HL-60 (cell line): ENCODE measurements at regions not wholly inside any gene's neighbourhood (a gene's known extent, or its start where the extent isn't known, plus 50 kb on each side); places are given as distances from the start of the nearest gene placed in this dataset.

Source experiments
- DNase-seq, 2 experiments: peaks; one replicate each; pipeline ENCODE4 v3.0.0-alpha.2; 2010 to 2020; ENCODE audit warnings: low read depth in 1 of 2, low spot score in 1 of 2
- H3K27ac ChIP-seq: fragments of 250-450 bp; sonication (Bioruptor Pico); replicated peaks from 2 replicates; pipeline ENCODE4 v1.5.1; 2020; ENCODE audit warnings: mild to moderate bottlenecking, moderate library complexity
- H3K27me3 ChIP-seq: fragments of 250-450 bp; sonication (Bioruptor Pico); 2 replicates; pipeline ENCODE4 v1.5.1; 2021; ENCODE audit warnings: mild to moderate bottlenecking, moderate library complexity; ENCODE audit not compliant: insufficient read depth, poor library complexity, severe bottlenecking
- H3K4me3 ChIP-seq: replicated peaks from 2 replicates; pipeline ENCODE4 v1.5.1; 2011; ENCODE audit warnings: mild to moderate bottlenecking, control low read depth, low read length; ENCODE audit not compliant: insufficient read depth
- CTCF ChIP-seq: IDR thresholded peaks from one replicate; pipeline ENCODE4 v1.5.1; 2011; ENCODE audit warnings: low read length, control low read depth, inconsistent platforms; ENCODE audit not compliant: insufficient read depth
- GABPA ChIP-seq: IDR thresholded peaks from 2 replicates; pipeline ENCODE4 v1.6.1; 2012; ENCODE audit warnings: low read depth
- POLR2AphosphoS5 ChIP-seq: IDR thresholded peaks from 2 replicates; pipeline ENCODE4 v1.6.1; 2012; ENCODE audit warnings: low read depth
- SPI1 ChIP-seq: IDR thresholded peaks from 2 replicates; pipeline ENCODE4 v1.6.1; 2012; ENCODE audit warnings: low read depth, mild to moderate bottlenecking, borderline replicate concordance
- TF ChIP-seq, protein P1 (sequence below): IDR thresholded peaks from 2 replicates; pipeline ENCODE4 v1.6.1; 2012; ENCODE audit warnings: low read depth; ENCODE audit not compliant: insufficient replicate concordance

- Histone ChIP-seq H3K27me3 (no peaks in the 10 kb centered on the region), H3K27ac (no peak overlapping the region), H3K4me3 (no peak overlapping the region)
- DNase-seq: no peak
- TF ChIP-seq SPI1 (no peak), POLR2AphosphoS5 (no peak), GABPA (no peak), CTCF (no peak)
- TF ChIP-seq, protein P1, sequence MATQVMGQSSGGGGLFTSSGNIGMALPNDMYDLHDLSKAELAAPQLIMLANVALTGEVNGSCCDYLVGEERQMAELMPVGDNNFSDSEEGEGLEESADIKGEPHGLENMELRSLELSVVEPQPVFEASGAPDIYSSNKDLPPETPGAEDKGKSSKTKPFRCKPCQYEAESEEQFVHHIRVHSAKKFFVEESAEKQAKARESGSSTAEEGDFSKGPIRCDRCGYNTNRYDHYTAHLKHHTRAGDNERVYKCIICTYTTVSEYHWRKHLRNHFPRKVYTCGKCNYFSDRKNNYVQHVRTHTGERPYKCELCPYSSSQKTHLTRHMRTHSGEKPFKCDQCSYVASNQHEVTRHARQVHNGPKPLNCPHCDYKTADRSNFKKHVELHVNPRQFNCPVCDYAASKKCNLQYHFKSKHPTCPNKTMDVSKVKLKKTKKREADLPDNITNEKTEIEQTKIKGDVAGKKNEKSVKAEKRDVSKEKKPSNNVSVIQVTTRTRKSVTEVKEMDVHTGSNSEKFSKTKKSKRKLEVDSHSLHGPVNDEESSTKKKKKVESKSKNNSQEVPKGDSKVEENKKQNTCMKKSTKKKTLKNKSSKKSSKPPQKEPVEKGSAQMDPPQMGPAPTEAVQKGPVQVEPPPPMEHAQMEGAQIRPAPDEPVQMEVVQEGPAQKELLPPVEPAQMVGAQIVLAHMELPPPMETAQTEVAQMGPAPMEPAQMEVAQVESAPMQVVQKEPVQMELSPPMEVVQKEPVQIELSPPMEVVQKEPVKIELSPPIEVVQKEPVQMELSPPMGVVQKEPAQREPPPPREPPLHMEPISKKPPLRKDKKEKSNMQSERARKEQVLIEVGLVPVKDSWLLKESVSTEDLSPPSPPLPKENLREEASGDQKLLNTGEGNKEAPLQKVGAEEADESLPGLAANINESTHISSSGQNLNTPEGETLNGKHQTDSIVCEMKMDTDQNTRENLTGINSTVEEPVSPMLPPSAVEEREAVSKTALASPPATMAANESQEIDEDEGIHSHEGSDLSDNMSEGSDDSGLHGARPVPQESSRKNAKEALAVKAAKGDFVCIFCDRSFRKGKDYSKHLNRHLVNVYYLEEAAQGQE: no peak
Observed at GRCh38 chr5:173735184-173735583, 118.7 kb upstream of the BOD1 start.

DNA sequence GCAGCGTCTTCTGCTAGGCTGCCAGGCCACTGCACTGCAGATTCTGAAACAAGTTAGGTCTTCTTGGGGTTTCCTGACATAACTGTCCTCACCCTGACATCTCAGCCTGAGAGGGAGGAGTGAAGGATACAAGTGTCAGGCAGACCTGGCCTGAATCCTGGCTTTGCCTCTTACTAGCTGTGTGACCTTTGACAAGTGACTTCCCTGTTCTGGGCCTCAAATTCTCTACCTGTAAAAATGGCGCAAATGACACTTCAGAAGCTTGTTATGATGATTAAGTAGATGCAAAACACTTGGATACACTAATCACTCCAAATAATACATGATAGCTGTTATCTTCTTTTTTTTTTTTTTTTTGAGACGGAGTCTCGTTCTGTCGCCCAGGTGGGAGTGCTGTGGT is 119.2 kb upstream of the BOD1 start:
- Histone ChIP-seq H3K27me3 (no peaks in the 10 kb centered on the region), H3K4me3 (no peak overlapping the region), H3K27ac (no peak overlapping the region)
- TF ChIP-seq SPI1 (no peak), GABPA (no peak)
- DNase-seq: no peak

DNA sequence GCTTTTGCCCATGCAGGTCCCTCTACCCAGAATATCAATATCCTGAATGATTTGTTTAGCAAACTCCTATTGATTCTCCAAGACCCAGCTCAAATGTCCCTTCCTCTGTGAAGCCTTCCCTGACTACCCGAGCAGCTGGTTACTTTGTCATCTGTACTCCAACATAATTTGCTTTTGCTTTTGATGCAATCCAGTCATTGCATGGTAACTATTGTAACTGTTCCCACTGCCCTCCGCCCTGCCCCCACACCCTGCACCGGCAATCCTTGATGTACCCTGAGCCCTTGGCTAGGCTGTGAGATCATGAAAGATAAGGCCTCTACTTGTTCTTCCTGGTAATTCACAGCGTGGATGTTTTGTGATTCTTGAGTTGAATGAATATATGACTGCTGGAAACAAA is 119.9 kb upstream of the BOD1 start:
- DNase-seq: peak in 1 of 2 experiments; percentile 64
- Histone ChIP-seq H3K27ac (peak overlapping the region; percentile 5; the same call in 1 of the 2 replicates), H3K4me3 (no peak overlapping the region)

DNA sequence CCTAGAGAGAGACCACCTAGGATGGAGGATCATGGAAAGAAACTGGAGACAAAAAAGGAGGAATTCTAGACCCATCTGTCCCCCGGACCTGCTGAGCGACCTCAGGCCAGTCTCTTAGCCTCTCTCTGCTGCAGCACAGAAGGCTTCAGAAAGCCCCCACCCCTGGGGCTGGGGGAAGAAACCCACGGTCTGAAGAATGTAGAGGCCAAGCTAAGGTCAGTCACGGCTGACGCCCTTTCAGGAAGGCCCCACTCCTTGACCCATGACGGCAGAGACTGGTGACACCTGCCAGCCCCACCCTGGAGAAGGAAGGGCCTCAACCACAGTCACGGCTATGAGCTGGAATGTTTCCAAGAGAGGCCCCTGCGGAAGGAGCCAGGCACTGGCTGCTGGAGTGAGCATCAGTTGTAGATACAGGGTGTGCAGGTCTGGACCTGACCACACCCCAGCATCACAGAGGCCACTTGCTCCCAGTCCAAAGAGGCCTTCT is 120.5 kb upstream of the BOD1 start:
- TF ChIP-seq POLR2AphosphoS5 (0 out of 2 replicates have a peak, but pooled peaks have one; percentile 40), SPI1 (no peak)
- Histone ChIP-seq H3K27ac (peak overlapping the region; percentile 5; the same call in 1 of the 2 replicates), H3K4me3 (no peak overlapping the region), H3K27me3 (no peaks in the 10 kb centered on the region)
- peak; percentile 59 to 63 for DNase-seq

More for the DNA sequence above, 119.9 kb upstream of the BOD1 start:
- no peaks in the 10 kb centered on the region for H3K27me3 ChIP-seq
- TF ChIP-seq SPI1 (no peak), GABPA (no peak)
- TF ChIP-seq, protein P1: no peak

- no peak overlapping the region for H3K4me3 ChIP-seq
- H3K27me3 ChIP-seq: no peaks in the 10 kb centered on the region
- TF ChIP-seq, protein P1: no peak
- TF ChIP-seq GABPA (no peak), SPI1 (no peak), POLR2AphosphoS5 (no peak), CTCF (no peak)
- H3K27ac ChIP-seq: no peak overlapping the region
- no peak for DNase-seq
Observed at GRCh38 chr5:173739741-173740140, 123.3 kb upstream of the BOD1 start.
